ENCODE measurements at regions not wholly inside any gene's neighbourhood (a gene's known extent, or its start where the extent isn't known, plus 50 kb on each side); places are given as distances from the start of the nearest gene placed in this dataset.

DNA sequence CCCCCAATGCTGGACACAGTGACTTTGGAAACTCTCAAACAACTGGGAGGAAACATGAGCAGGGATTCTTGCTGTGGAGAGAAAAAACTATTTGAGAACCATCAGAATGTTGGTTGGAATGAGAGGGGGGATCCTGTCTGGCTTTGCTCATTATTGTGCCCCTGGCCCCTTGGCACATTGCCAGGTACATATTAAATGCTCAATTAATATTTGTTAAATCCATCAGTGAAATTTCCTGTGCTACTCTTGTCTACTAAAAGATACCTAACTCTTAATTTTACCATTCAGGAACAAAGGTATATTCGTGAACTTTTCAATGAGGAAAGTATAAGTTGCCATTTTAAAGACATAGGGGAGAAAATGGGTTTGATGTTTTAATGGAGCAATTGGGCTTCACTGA, 329.4 kb downstream of the OTUD1 start:
- Histone ChIP-seq H3K27ac (no peak overlapping the region), H3K4me3 (no peak overlapping the region), H3K27me3 (no peaks in the 10 kb centered on the region), H3K4me1 (no peaks in the 10 kb centered on the region), H3K36me3 (no peaks in the 10 kb centered on the region), H3K9me3 (no peaks in the 10 kb centered on the region)
- TF ChIP-seq, protein P1, sequence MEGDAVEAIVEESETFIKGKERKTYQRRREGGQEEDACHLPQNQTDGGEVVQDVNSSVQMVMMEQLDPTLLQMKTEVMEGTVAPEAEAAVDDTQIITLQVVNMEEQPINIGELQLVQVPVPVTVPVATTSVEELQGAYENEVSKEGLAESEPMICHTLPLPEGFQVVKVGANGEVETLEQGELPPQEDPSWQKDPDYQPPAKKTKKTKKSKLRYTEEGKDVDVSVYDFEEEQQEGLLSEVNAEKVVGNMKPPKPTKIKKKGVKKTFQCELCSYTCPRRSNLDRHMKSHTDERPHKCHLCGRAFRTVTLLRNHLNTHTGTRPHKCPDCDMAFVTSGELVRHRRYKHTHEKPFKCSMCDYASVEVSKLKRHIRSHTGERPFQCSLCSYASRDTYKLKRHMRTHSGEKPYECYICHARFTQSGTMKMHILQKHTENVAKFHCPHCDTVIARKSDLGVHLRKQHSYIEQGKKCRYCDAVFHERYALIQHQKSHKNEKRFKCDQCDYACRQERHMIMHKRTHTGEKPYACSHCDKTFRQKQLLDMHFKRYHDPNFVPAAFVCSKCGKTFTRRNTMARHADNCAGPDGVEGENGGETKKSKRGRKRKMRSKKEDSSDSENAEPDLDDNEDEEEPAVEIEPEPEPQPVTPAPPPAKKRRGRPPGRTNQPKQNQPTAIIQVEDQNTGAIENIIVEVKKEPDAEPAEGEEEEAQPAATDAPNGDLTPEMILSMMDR (IDR thresholded peaks at IDR 0.05), result no peak
- no peak for TF ChIP-seq POLR2A (IDR thresholded peaks at IDR 0.05)
- intact Hi-C loops (cut with DNase I), result no loop called here
- ATAC-seq (no peak), DNase-seq (no peak)
- 50% methylated on average over 1 of the region's 1 CpG for WGBS (ENCODE audit: insufficient coverage, low coverage, low lambda C conversion rate, missing lambda C conversion rate)

DNA sequence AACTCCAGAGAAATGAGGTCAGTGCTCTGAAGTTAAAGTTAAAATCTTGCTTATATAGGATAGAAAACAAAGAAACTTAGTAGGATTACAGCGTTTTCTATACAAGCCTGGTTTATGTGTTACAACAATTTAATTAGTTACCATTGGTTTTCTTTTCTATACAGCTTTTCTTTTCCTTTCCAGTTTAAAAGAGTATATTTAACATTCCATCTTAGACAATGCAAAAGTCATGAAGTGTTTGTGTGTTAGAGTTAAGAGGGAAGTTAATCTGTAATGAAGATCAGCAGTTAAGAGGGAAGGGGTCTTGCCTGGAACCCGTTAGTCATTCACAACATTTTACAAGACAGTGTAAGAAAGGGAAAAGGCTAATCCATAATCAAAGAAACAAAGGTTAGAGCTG, 338.3 kb downstream of the OTUD1 start:
- WGBS (ENCODE audit: insufficient coverage, low coverage, low lambda C conversion rate, missing lambda C conversion rate), result 16% methylated on average over 2 of the region's 2 CpGs

DNA sequence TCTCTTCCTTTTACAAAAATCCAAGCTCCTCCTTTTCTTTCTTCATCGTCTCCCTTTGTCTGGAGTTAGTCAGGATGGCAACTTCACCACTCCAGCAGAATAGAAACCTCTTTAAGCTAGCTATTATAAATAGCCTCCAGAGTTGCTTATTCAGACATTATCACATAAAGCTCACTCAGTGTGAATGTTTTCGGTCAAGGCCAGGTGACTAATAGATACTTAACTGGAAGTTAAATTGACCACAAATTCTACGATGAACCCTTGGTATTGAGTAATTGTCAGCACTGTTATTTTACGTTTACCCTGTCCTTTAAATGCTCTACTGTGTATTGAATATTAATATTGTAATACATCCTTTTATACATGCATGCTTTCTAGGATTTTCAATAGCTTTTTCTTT, 340.4 kb downstream of the OTUD1 start:
- ATAC-seq, result no peak
- DNase-seq, result no peak
- Histone ChIP-seq H3K4me1 (no peaks in the 10 kb centered on the region), H3K36me3 (no peaks in the 10 kb centered on the region), H3K27ac (no peak overlapping the region), H3K4me3 (no peak overlapping the region), H3K9me3 (no peaks in the 10 kb centered on the region), H3K27me3 (no peaks in the 10 kb centered on the region)
- WGBS (ENCODE audit: insufficient coverage, low coverage, low lambda C conversion rate, missing lambda C conversion rate), result 39% methylated on average over 4 of the region's 4 CpGs
- intact Hi-C loops (cut with DNase I), result no loop called here
- TF ChIP-seq POLR2A (IDR thresholded peaks at IDR 0.05), result no peak
- TF ChIP-seq, protein P1 (IDR thresholded peaks at IDR 0.05), result no peak

More for the DNA sequence above, 338.3 kb downstream of the OTUD1 start:
- ATAC-seq (no peak), DNase-seq (no peak)
- Histone ChIP-seq H3K36me3 (no peaks in the 10 kb centered on the region), H3K27ac (no peak overlapping the region), H3K4me3 (no peak overlapping the region), H3K9me3 (no peaks in the 10 kb centered on the region), H3K4me1 (no peaks in the 10 kb centered on the region), H3K27me3 (no peaks in the 10 kb centered on the region)
- intact Hi-C loops (cut with DNase I), result no loop called here
- no peak for TF ChIP-seq POLR2A (IDR thresholded peaks at IDR 0.05)
- TF ChIP-seq, protein P1 (IDR thresholded peaks at IDR 0.05), result no peak

DNA sequence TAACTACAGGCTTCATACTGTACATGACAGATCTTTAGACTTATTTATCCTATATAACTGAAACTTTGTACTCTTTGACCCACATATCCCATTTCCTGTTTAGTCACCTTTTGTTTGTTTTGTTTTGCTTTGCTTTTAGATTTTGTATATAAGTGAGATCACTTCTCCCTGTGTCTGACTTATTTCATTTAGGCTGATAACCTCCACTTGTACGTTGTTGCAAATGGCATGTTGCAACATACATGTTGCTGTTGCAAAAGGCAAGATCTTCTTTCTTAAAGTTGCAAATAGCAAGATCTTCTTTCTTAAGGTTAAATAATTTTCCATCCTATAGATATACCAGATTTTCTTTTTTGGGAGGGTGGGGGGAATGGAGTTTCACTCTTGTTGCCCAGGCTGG, 341.5 kb downstream of the OTUD1 start:
- WGBS (ENCODE audit: insufficient coverage, low coverage, low lambda C conversion rate, missing lambda C conversion rate), result 23% methylated on average over 1 of the region's 1 CpG
- Histone ChIP-seq H3K27ac (no peak overlapping the region), H3K9me3 (no peaks in the 10 kb centered on the region), H3K4me3 (no peak overlapping the region), H3K36me3 (no peaks in the 10 kb centered on the region), H3K27me3 (no peaks in the 10 kb centered on the region), H3K4me1 (no peaks in the 10 kb centered on the region)
- TF ChIP-seq, protein P1 (IDR thresholded peaks at IDR 0.05), result no peak
- TF ChIP-seq POLR2A (IDR thresholded peaks at IDR 0.05), result no peak
- intact Hi-C loops (cut with DNase I), result no loop called here
- DNase-seq (no peak), ATAC-seq (no peak)

DNA sequence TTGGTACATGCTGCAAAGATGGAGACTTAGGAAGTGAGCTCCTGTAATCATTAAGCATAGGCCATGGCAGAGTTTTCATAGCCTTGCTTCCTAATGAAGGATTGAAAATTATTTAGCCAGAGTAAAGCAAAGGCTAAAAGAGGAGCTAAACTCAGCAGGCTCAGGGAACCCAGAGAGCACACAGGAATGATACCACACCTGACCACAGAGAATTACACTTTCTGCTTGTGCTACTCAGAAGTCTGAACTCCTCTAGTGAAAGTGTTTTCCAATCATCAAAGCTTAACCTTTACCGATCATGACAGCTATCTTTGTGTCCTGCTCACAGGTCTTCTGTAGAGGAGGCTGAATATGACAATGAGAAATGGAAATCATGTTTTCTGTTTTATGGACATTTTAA, 347.7 kb downstream of the OTUD1 start:
- Histone ChIP-seq H3K27me3 (no peaks in the 10 kb centered on the region), H3K4me1 (no peaks in the 10 kb centered on the region), H3K4me3 (no peak overlapping the region), H3K9me3 (no peaks in the 10 kb centered on the region), H3K27ac (no peak overlapping the region), H3K36me3 (no peaks in the 10 kb centered on the region)
- TF ChIP-seq, protein P1 (IDR thresholded peaks at IDR 0.05), result no peak
- no peak for TF ChIP-seq POLR2A (IDR thresholded peaks at IDR 0.05)
- DNase-seq (no peak), ATAC-seq (no peak)
- intact Hi-C loops (cut with DNase I), result no loop called here
- 36% methylated on average over 1 of the region's 1 CpG for WGBS (ENCODE audit: insufficient coverage, low coverage, low lambda C conversion rate, missing lambda C conversion rate)
